WTC11 (cell line): ENCODE measurements at regions not wholly inside any gene's neighbourhood (a gene's known extent, or its start where the extent isn't known, plus 50 kb on each side); places are given as distances from the start of the nearest gene placed in this dataset.

Experiments
- ATAC-seq: fragments of 200-7000 bp; cut with Tn5 transposase; 2 replicates; pipeline ENCODE4 v1.10.0; 2021; ENCODE audit warnings: mild to moderate bottlenecking, moderate library complexity
- CTCF ChIA-PET: fragments of 300-600 bp; sonication (Branson Sonifier 250); formaldehyde crosslinking; loops from one replicate; lab custom pipeline; 2021; ENCODE audit warnings: antibody characterized with exemption; lab: Charles Lee
- POLR2A ChIA-PET: fragments of 350-600 bp; sonication (Branson Sonifier 250); formaldehyde crosslinking; loops from one replicate; lab custom pipeline; 2021; ENCODE audit warnings: antibody characterized with exemption; lab: Charles Lee
- DNase-seq: peaks from one replicate; pipeline ENCODE4 v3.0.0; 2021; ENCODE audit warnings: low spot score
- H3K27ac Mint-ChIP-seq: 2 replicates; pipeline ENCODE4 v1.8.0; 2021; ENCODE audit warnings: mixed read lengths
- H3K27me3 Mint-ChIP-seq: 2 replicates; pipeline ENCODE4 v1.8.0; 2021; ENCODE audit warnings: low read depth, mild to moderate bottlenecking, moderate library complexity, mixed read lengths
- H3K36me3 Mint-ChIP-seq: 2 replicates; pipeline ENCODE4 v1.8.0; 2021; ENCODE audit warnings: mixed read lengths
- H3K4me1 Mint-ChIP-seq: 2 replicates; pipeline ENCODE4 v1.8.0; 2022; ENCODE audit warnings: mixed read lengths
- H3K4me3 Mint-ChIP-seq: 2 replicates; pipeline ENCODE4 v1.8.0; 2021; ENCODE audit warnings: mild to moderate bottlenecking, moderate library complexity, mixed read lengths
- H3K9me3 Mint-ChIP-seq: 2 replicates; pipeline ENCODE4 v1.8.0; 2021; ENCODE audit warnings: mixed read lengths
- ATF1 ChIP-seq: sonication (generic); formaldehyde crosslinking; IDR thresholded peaks from 2 replicates; pipeline ENCODE4 v1.8.1; 2023; ENCODE audit warnings: mild to moderate bottlenecking, moderate library complexity, missing genetic modification reagents
- ESRRA ChIP-seq: sonication (generic); formaldehyde crosslinking; IDR thresholded peaks from 2 replicates; pipeline ENCODE4 v1.8.1; 2022; ENCODE audit warnings: mild to moderate bottlenecking, missing genetic modification reagents, borderline replicate concordance
- GRHL2 ChIP-seq: fragments of 250-450 bp; sonication (Bioruptor Pico); IDR thresholded peaks from 2 replicates; pipeline ENCODE4 v1.8.0; 2022; ENCODE audit warnings: mild to moderate bottlenecking, moderate library complexity; ENCODE audit not compliant: insufficient replicate concordance, severe bottlenecking
- IRF2 ChIP-seq: sonication (generic); formaldehyde crosslinking; IDR thresholded peaks from 2 replicates; pipeline ENCODE4 v1.8.0; 2022; ENCODE audit warnings: low read depth, missing genetic modification reagents, borderline replicate concordance
- JAZF1 ChIP-seq: fragments of 250-450 bp; sonication (Bioruptor Pico); IDR thresholded peaks from 2 replicates; pipeline ENCODE4 v1.9.0; 2021; ENCODE audit warnings: moderate library complexity, mild to moderate bottlenecking, inconsistent platforms
- JUN ChIP-seq: sonication (generic); formaldehyde crosslinking; IDR thresholded peaks from 2 replicates; pipeline ENCODE4 v1.8.0; 2023; ENCODE audit warnings: mild to moderate bottlenecking, missing genetic modification reagents
- MXD4 ChIP-seq: fragments of 250-450 bp; sonication (Bioruptor Pico); IDR thresholded peaks from 2 replicates; pipeline ENCODE4 v1.8.0; 2021; ENCODE audit warnings: mild to moderate bottlenecking, moderate library complexity, borderline replicate concordance
- NFATC4 ChIP-seq: fragments of 250-450 bp; sonication (Bioruptor Pico); IDR thresholded peaks from 2 replicates; pipeline ENCODE4 v1.9.0; 2021; ENCODE audit warnings: mild to moderate bottlenecking
- TEAD4 ChIP-seq: sonication (generic); formaldehyde crosslinking; IDR thresholded peaks from 2 replicates; pipeline ENCODE4 v1.8.0; 2022; ENCODE audit warnings: mild to moderate bottlenecking, missing genetic modification reagents
- TP53 ChIP-seq: sonication (generic); formaldehyde crosslinking; IDR thresholded peaks from 2 replicates; pipeline ENCODE4 v1.8.1; 2023; ENCODE audit warnings: mild to moderate bottlenecking, missing genetic modification reagents
- ZBTB21 ChIP-seq: sonication (generic); formaldehyde crosslinking; IDR thresholded peaks from 2 replicates; pipeline ENCODE4 v1.8.1; 2023; ENCODE audit warnings: mild to moderate bottlenecking, missing genetic modification reagents, borderline replicate concordance
- ZNF416 ChIP-seq: fragments of 250-450 bp; sonication (Bioruptor Pico); IDR thresholded peaks from 2 replicates; pipeline ENCODE4 v1.9.0; 2021; ENCODE audit warnings: mild to moderate bottlenecking, inconsistent platforms
- TF ChIP-seq, protein P1 (sequence below): fragments of 250-450 bp; sonication (Bioruptor Pico); IDR thresholded peaks from 2 replicates; pipeline ENCODE4 v1.8.0; 2021; ENCODE audit warnings: mild to moderate bottlenecking
- TF ChIP-seq, protein P2 (sequence below): fragments of 250-450 bp; sonication (Bioruptor Pico); conservative IDR thresholded peaks from 2 replicates; pipeline ENCODE4 v1.9.0; 2021; ENCODE audit warnings: mild to moderate bottlenecking
- TF ChIP-seq, protein P3 (sequence below): sonication (generic); formaldehyde crosslinking; IDR thresholded peaks from 2 replicates; pipeline ENCODE4 v1.8.1; 2023; ENCODE audit warnings: mild to moderate bottlenecking, missing genetic modification reagents
- TF ChIP-seq, protein P4 (sequence below): fragments of 250-450 bp; sonication (Bioruptor Pico); IDR thresholded peaks from 2 replicates; pipeline ENCODE4 v1.9.0; 2021; ENCODE audit warnings: moderate library complexity, mild to moderate bottlenecking, inconsistent platforms, borderline replicate concordance
- TF ChIP-seq, protein P5 (sequence below): sonication (generic); formaldehyde crosslinking; IDR thresholded peaks from 2 replicates; pipeline ENCODE4 v1.8.1; 2022; ENCODE audit warnings: missing genetic modification reagents, borderline replicate concordance
- TF ChIP-seq, protein P6 (sequence below): sonication (generic); formaldehyde crosslinking; conservative IDR thresholded peaks from 2 replicates; pipeline ENCODE4 v1.8.1; 2023; ENCODE audit warnings: mild to moderate bottlenecking, low read depth, missing genetic modification reagents, moderate library complexity
- TF ChIP-seq, protein P7 (sequence below): sonication (generic); formaldehyde crosslinking; conservative IDR thresholded peaks from 2 replicates; pipeline ENCODE4 v1.8.1; 2022; ENCODE audit warnings: mild to moderate bottlenecking, missing genetic modification reagents

DNA sequence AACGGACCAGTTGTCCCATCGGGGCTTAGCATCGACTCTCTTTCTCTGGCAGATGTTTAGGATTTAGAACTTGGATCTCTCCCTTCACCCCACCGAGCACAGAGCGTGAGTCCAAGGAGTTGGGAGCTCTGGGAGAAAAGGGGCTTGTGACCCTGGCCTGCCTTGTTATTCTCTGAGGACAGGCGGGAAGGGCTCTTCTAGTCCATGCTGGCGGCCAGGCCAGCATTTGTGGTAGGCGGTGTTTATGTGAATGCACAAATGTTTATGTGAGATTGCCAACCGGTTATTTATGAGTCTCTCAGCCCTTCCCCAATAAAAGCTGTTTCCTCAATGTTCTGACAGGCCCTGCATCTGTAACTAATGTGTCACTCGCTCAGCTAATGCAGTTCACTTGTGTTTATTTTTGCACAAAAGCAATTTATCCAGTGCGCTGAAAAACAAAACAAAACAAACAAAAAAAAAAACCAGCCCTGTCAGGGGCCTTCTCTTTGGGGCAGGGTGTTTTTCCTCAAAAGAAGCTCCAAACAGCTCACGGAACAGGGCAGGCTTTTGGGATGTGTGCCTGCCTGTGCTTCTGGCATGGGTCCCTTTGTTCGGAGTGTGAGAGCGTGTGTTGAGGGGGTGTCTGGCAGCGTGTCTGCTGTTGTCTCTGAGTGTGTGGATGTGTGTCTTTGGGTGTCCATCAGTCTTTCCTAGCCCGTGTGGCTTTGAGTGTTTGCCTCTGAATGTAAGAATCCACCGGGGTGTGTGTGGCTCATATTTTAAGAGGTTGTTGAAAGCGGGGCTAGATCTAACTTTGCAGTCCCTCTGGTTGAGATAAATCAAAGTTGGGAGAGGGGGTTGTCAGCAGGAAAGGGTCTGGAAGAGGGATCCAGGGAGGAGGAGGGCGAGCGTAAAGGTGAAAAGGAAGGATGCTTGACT lies 52.8 kb upstream of the HAAO start:
- ChIA-PET POLR2A (no interaction called here), CTCF (interaction anchor here (0.6 to 1.5 kb wide), 4 partner anchors 15 to 1099 kb away, joined by 3 to 7 read pairs (median 4); no protein-coding TSS in a partner anchor)

DNA sequence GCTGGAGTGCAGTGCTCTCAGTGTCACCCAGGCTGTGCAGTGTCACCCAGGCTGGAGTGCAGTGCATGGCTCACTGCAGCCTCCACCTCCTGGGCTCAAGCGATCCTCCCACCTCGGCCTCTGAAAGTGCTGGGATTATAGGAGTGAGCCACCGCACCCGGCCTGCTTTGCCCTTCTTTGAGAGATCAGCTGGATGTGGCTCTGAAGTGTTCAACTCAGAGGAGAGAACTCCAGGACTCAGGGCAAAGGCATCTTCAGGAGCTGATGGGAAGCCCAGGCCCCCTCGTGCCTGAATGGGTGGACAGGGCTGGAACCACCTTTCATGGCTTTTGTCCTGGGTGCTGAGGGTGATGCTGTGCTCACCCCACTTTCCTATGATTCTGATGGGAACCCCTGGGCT lies 52.0 kb upstream of the HAAO start:
- H3K27me3 Mint-ChIP-seq, result no peaks in the 10 kb centered on the region
- no peak overlapping the region for H3K27ac Mint-ChIP-seq
- TF ChIP-seq, protein P1, sequence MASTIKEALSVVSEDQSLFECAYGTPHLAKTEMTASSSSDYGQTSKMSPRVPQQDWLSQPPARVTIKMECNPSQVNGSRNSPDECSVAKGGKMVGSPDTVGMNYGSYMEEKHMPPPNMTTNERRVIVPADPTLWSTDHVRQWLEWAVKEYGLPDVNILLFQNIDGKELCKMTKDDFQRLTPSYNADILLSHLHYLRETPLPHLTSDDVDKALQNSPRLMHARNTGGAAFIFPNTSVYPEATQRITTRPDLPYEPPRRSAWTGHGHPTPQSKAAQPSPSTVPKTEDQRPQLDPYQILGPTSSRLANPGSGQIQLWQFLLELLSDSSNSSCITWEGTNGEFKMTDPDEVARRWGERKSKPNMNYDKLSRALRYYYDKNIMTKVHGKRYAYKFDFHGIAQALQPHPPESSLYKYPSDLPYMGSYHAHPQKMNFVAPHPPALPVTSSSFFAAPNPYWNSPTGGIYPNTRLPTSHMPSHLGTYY (CRISPR knock-in tag), result no peak
- TF ChIP-seq TEAD4, result no peak
- no peak for TF ChIP-seq JAZF1 (CRISPR knock-in tag)
- TF ChIP-seq, protein P2, sequence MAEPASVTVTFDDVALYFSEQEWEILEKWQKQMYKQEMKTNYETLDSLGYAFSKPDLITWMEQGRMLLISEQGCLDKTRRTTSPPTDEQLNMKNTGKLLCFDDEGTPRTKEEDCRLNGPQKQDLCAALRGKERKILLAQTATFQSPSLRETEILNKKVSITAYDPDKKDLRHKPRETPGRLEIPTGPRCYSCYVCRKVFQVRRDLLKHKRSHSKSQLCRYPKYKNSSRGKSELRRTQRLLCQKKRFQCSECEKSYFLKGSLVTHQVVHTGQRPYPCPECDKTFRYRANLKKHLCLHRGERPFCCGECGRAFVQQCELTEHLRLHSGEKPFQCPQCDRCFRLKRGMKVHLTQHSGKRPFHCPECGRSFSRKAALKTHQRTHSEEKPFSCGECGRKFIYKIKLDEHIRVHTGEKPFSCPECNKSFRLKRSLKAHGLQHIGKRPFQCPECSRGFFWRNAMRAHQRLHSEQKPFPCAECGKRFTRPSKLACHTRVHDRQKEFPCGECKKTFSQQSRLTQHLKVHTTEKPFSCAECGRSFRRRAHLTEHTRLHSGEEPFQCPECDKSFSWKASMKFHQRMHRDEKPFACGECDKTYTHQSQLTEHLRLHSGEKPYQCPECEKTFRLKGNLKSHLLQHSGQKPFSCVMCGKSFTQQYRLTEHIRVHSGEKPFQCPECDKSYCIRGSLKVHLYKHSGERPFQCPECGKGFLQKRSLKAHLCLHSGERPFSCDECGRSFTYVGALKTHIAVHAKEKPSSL (CRISPR knock-in tag), result no peak
- TF ChIP-seq ATF1 (CRISPR knock-in tag), result no peak
- TF ChIP-seq, protein P3, sequence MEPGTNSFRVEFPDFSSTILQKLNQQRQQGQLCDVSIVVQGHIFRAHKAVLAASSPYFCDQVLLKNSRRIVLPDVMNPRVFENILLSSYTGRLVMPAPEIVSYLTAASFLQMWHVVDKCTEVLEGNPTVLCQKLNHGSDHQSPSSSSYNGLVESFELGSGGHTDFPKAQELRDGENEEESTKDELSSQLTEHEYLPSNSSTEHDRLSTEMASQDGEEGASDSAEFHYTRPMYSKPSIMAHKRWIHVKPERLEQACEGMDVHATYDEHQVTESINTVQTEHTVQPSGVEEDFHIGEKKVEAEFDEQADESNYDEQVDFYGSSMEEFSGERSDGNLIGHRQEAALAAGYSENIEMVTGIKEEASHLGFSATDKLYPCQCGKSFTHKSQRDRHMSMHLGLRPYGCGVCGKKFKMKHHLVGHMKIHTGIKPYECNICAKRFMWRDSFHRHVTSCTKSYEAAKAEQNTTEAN (CRISPR knock-in tag), result no peak
- TF ChIP-seq ZNF416, result no peak
- no peak for TF ChIP-seq MXD4 (CRISPR knock-in tag)
- TF ChIP-seq ZBTB21 (CRISPR knock-in tag), result no peak
- TF ChIP-seq, protein P4, sequence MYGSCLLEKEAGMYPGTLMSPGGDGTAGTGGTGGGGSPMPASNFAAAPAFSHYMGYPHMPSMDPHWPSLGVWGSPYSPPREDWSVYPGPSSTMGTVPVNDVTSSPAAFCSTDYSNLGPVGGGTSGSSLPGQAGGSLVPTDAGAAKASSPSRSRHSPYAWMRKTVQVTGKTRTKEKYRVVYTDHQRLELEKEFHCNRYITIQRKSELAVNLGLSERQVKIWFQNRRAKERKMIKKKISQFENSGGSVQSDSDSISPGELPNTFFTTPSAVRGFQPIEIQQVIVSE (CRISPR knock-in tag), result no peak
- TF ChIP-seq, protein P5, sequence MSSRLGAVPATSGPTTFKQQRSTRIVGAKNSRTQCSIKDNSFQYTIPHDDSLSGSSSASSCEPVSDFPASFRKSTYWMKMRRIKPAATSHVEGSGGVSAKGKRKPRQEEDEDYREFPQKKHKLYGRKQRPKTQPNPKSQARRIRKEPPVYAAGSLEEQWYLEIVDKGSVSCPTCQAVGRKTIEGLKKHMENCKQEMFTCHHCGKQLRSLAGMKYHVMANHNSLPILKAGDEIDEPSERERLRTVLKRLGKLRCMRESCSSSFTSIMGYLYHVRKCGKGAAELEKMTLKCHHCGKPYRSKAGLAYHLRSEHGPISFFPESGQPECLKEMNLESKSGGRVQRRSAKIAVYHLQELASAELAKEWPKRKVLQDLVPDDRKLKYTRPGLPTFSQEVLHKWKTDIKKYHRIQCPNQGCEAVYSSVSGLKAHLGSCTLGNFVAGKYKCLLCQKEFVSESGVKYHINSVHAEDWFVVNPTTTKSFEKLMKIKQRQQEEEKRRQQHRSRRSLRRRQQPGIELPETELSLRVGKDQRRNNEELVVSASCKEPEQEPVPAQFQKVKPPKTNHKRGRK (CRISPR knock-in tag), result no peak
- H3K9me3 Mint-ChIP-seq, result no peaks in the 10 kb centered on the region
- ATAC-seq (no peak), DNase-seq (no peak)
- H3K36me3 Mint-ChIP-seq, result no peaks in the 10 kb centered on the region
- H3K4me3 Mint-ChIP-seq, result no peak overlapping the region
- ChIA-PET POLR2A (no interaction called here), CTCF (interaction anchor here (1.0 to 1.5 kb wide), 2 partner anchors 10 to 85 kb away, joined by 3 to 5 read pairs; no protein-coding TSS in a partner anchor)
- no peaks in the 10 kb centered on the region for H3K4me1 Mint-ChIP-seq

More for the DNA sequence above, 52.8 kb upstream of the HAAO start:
- ATAC-seq (no peak), DNase-seq (no peak)
- no peaks in the 10 kb centered on the region for H3K4me1 Mint-ChIP-seq
- H3K27ac Mint-ChIP-seq, result no peak overlapping the region
- no peaks in the 10 kb centered on the region for H3K27me3 Mint-ChIP-seq
- no peaks in the 10 kb centered on the region for H3K9me3 Mint-ChIP-seq
- H3K4me3 Mint-ChIP-seq, result no peak overlapping the region
- TF ChIP-seq, protein P6, sequence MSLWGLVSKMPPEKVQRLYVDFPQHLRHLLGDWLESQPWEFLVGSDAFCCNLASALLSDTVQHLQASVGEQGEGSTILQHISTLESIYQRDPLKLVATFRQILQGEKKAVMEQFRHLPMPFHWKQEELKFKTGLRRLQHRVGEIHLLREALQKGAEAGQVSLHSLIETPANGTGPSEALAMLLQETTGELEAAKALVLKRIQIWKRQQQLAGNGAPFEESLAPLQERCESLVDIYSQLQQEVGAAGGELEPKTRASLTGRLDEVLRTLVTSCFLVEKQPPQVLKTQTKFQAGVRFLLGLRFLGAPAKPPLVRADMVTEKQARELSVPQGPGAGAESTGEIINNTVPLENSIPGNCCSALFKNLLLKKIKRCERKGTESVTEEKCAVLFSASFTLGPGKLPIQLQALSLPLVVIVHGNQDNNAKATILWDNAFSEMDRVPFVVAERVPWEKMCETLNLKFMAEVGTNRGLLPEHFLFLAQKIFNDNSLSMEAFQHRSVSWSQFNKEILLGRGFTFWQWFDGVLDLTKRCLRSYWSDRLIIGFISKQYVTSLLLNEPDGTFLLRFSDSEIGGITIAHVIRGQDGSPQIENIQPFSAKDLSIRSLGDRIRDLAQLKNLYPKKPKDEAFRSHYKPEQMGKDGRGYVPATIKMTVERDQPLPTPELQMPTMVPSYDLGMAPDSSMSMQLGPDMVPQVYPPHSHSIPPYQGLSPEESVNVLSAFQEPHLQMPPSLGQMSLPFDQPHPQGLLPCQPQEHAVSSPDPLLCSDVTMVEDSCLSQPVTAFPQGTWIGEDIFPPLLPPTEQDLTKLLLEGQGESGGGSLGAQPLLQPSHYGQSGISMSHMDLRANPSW, result no peak
- no peak for TF ChIP-seq TP53 (CRISPR knock-in tag)
- no peak for TF ChIP-seq GRHL2 (CRISPR knock-in tag)
- no peak for TF ChIP-seq ATF1 (CRISPR knock-in tag)
- TF ChIP-seq IRF2 (CRISPR knock-in tag), result no peak
- no peak for TF ChIP-seq NFATC4 (CRISPR knock-in tag)
- no peak for TF ChIP-seq MXD4 (CRISPR knock-in tag)
- no peak for TF ChIP-seq ESRRA (CRISPR knock-in tag)
- TF ChIP-seq, protein P7, sequence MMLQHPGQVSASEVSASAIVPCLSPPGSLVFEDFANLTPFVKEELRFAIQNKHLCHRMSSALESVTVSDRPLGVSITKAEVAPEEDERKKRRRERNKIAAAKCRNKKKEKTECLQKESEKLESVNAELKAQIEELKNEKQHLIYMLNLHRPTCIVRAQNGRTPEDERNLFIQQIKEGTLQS (CRISPR knock-in tag), result no peak
- TF ChIP-seq JUN (CRISPR knock-in tag), result no peak
- no peak for TF ChIP-seq ZBTB21 (CRISPR knock-in tag)
- TF ChIP-seq, protein P1 (CRISPR knock-in tag), result no peak
- no peaks in the 10 kb centered on the region for H3K36me3 Mint-ChIP-seq
